Skeletal muscle satellite cell (primary cell): ENCODE measurements at regions not wholly inside any gene's neighbourhood (a gene's known extent, or its start where the extent isn't known, plus 50 kb on each side); places are given as distances from the start of the nearest gene placed in this dataset.
"Not testable (repeated sequence)": the region's sequence is repeated elsewhere in the genome, so short reads cannot be mapped to it uniquely, and the experiment has no call there.

Source experiments
- H3K27me3 ChIP-seq: 2 replicates; pipeline ENCODE4 v1.7.0; 2013; ENCODE audit warnings: low read length; ENCODE audit not compliant: control insufficient read depth, insufficient read depth
- H3K36me3 ChIP-seq: 2 replicates; pipeline ENCODE4 v1.7.0; 2013; ENCODE audit warnings: mild to moderate bottlenecking, control low read depth, low read length; ENCODE audit not compliant: insufficient read depth
- H3K4me1 ChIP-seq: 2 replicates; pipeline ENCODE4 v1.7.0; 2013; ENCODE audit warnings: low read length; ENCODE audit not compliant: control insufficient read depth, insufficient read depth
- H3K4me2 ChIP-seq: 2 replicates; pipeline ENCODE4 v1.7.0; 2013; ENCODE audit warnings: mild to moderate bottlenecking, low read length
- H3K4me3 ChIP-seq: 2 replicates; pipeline ENCODE4 v1.7.0; 2013; ENCODE audit warnings: low read length
- H3K9ac ChIP-seq: 2 replicates; pipeline ENCODE4 v1.7.0; 2013; ENCODE audit warnings: mild to moderate bottlenecking, low read depth, low read length, moderate library complexity
- H3K9me3 ChIP-seq: replicated peaks from 2 replicates; pipeline ENCODE4 v1.7.0; 2013; ENCODE audit warnings: mild to moderate bottlenecking, control low read depth, low read length

GRCh38 chr9:28444637-28445036, 871.4 kb upstream of the C9orf72 start:
- Histone ChIP-seq H3K4me3 (no peak overlapping the region), H3K4me2 (no peak overlapping the region), H3K27me3 (no peaks in the 10 kb centered on the region), H3K36me3 (no peaks in the 10 kb centered on the region), H3K9ac (no peak overlapping the region), H3K4me1 (no peaks in the 10 kb centered on the region), H3K9me3 (peaks cover 6% of the 10 kb centered on the region)

- H3K4me3 ChIP-seq = no peak overlapping the region
- no peak overlapping the region for H3K9ac ChIP-seq
- no peaks in the 10 kb centered on the region for H3K4me1 ChIP-seq
- H3K4me2 ChIP-seq = no peak overlapping the region
- peaks cover 6% of the 10 kb centered on the region for H3K9me3 ChIP-seq
- no peaks in the 10 kb centered on the region for H3K27me3 ChIP-seq
- no peaks in the 10 kb centered on the region for H3K36me3 ChIP-seq
Observed at GRCh38 chr9:28445211-28445610, 871.9 kb upstream of the C9orf72 start.

GRCh38 chr9:28453918-28454317, 880.6 kb upstream of the C9orf72 start:
- no peaks in the 10 kb centered on the region for H3K9me3 ChIP-seq
- no peak overlapping the region for H3K4me2 ChIP-seq

GRCh38 chr9:28456861-28457260, 883.6 kb upstream of the C9orf72 start:
- H3K27me3 ChIP-seq = no peaks in the 10 kb centered on the region
- H3K4me3 ChIP-seq = no peak overlapping the region
- no peak overlapping the region for H3K4me2 ChIP-seq
- H3K4me1 ChIP-seq = no peaks in the 10 kb centered on the region
- H3K9ac ChIP-seq = no peak overlapping the region
- H3K9me3 ChIP-seq = no peaks in the 10 kb centered on the region
- no peaks in the 10 kb centered on the region for H3K36me3 ChIP-seq

More at GRCh38 chr9:28453918-28454317, 880.6 kb upstream of the C9orf72 start:
- no peak overlapping the region for H3K9ac ChIP-seq
- no peaks in the 10 kb centered on the region for H3K36me3 ChIP-seq
- H3K4me3 ChIP-seq = no peak overlapping the region
- H3K4me1 ChIP-seq = no peaks in the 10 kb centered on the region
- no peaks in the 10 kb centered on the region for H3K27me3 ChIP-seq

GRCh38 chr9:28464481-28465216, 891.4 kb upstream of the C9orf72 start:
- Histone ChIP-seq H3K27me3 (no peaks in the 10 kb centered on the region), H3K9me3 (no peaks in the 10 kb centered on the region), H3K4me3 (no peak overlapping the region), H3K4me1 (no peaks in the 10 kb centered on the region), H3K4me2 (no peak overlapping the region), H3K36me3 (no peaks in the 10 kb centered on the region), H3K9ac (no peak overlapping the region)

- no peak overlapping the region for H3K4me3 ChIP-seq
- H3K27me3 ChIP-seq = no peaks in the 10 kb centered on the region
- no peaks in the 10 kb centered on the region for H3K36me3 ChIP-seq
- no peaks in the 10 kb centered on the region for H3K4me1 ChIP-seq
- H3K9me3 ChIP-seq = no peaks in the 10 kb centered on the region
- no peak overlapping the region for H3K9ac ChIP-seq
- H3K4me2 ChIP-seq = no peak overlapping the region
Observed at GRCh38 chr9:28471261-28471660, 898.0 kb upstream of the C9orf72 start.

GRCh38 chr9:28487561-28487960, 914.3 kb upstream of the C9orf72 start:
- Histone ChIP-seq H3K4me2 (no peak overlapping the region), H3K9ac (no peak overlapping the region), H3K4me3 (no peak overlapping the region), H3K9me3 (no peaks in the 10 kb centered on the region), H3K36me3 (no peaks in the 10 kb centered on the region), H3K4me1 (no peaks in the 10 kb centered on the region), H3K27me3 (no peaks in the 10 kb centered on the region)

- Histone ChIP-seq H3K9ac (no peak overlapping the region), H3K27me3 (no peaks in the 10 kb centered on the region), H3K9me3 (no peaks in the 10 kb centered on the region), H3K4me2 (no peak overlapping the region), H3K4me1 (no peaks in the 10 kb centered on the region), H3K36me3 (no peaks in the 10 kb centered on the region), H3K4me3 (no peak overlapping the region)
Observed at GRCh38 chr9:28491121-28491520, 917.8 kb upstream of the C9orf72 start.

GRCh38 chr9:28498168-28498567, 924.9 kb upstream of the C9orf72 start:
- not testable (repeated sequence) for H3K9me3 ChIP-seq, H3K4me1 ChIP-seq, H3K4me3 ChIP-seq, H3K27me3 ChIP-seq, H3K4me2 ChIP-seq, H3K36me3 ChIP-seq, H3K9ac ChIP-seq

- Histone ChIP-seq H3K9ac (no peak overlapping the region), H3K9me3 (no peaks in the 10 kb centered on the region), H3K27me3 (no peaks in the 10 kb centered on the region), H3K4me1 (no peaks in the 10 kb centered on the region), H3K36me3 (no peaks in the 10 kb centered on the region), H3K4me2 (no peak overlapping the region), H3K4me3 (no peak overlapping the region)
Observed at GRCh38 chr9:28502189-28502588, 928.9 kb upstream of the C9orf72 start.

- no peaks in the 10 kb centered on the region for H3K27me3 ChIP-seq
- H3K4me3 ChIP-seq = no peak overlapping the region
- H3K4me2 ChIP-seq = no peak overlapping the region
- no peaks in the 10 kb centered on the region for H3K36me3 ChIP-seq
- H3K9me3 ChIP-seq = no peaks in the 10 kb centered on the region
- no peaks in the 10 kb centered on the region for H3K4me1 ChIP-seq
- H3K9ac ChIP-seq = no peak overlapping the region
Observed at GRCh38 chr9:28502741-28503140, 929.5 kb upstream of the C9orf72 start.

- no peaks in the 10 kb centered on the region for H3K9me3 ChIP-seq
- no peak overlapping the region for H3K4me3 ChIP-seq
- H3K36me3 ChIP-seq = no peaks in the 10 kb centered on the region
- no peak overlapping the region for H3K4me2 ChIP-seq
- H3K27me3 ChIP-seq = no peaks in the 10 kb centered on the region
- no peak overlapping the region for H3K9ac ChIP-seq
- H3K4me1 ChIP-seq = no peaks in the 10 kb centered on the region
Observed at GRCh38 chr9:28503573-28503972, 930.3 kb upstream of the C9orf72 start.
